GM19324 (cell line): ENCODE measurements at regions not wholly inside any gene's neighbourhood (a gene's known extent, or its start where the extent isn't known, plus 50 kb on each side); places are given as distances from the start of the nearest gene placed in this dataset.

Experiments used
- ATAC-seq: cut with Tn5 transposase; IDR thresholded peaks from one replicate; pipeline ENCODE4 v1.9.1; 2021; ENCODE audit warnings: mild to moderate bottlenecking, moderate library complexity; ENCODE audit not compliant: unreplicated experiment, low FRiP score

DNA sequence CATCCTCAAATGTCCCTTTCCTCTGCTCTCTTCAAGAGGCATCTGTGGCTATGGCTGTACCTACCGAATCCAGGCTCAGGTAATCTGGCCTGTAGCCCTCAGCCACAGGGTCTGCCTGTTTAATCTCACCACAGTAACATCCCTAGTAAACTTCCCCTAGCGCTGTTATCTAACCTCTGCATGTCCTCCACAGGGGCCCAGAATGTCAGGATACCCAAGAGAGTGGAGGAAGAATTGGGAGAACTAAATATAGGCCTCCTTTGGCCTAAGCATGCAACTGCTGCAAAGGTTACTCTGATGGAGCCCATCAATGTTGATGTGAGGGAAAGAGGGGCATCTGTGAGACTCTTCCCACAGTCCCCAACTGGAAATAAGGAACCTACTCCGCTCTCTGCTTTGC lies 63.2 kb upstream of the IFNG-AS1 start:
- no peak for ATAC-seq

DNA sequence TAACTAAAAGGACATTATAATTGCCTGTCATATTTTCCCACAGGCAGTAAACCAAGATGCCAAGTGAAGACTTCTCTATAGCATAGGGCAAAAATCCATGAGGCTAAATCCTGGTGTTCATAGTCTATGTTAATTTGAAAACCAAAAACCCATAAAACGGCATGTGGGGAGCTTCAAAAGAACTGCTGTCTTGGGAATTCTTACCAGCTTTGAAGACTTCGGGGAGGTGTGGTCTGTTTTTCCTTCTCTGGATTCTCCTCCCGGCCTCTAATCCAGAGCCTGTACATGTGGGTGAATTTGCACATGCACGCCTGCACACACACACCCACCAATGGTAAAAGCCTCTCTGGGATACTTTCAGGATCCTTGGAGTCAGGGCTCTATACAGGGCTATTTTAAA lies 61.9 kb upstream of the IFNG-AS1 start:
- no peak for ATAC-seq

DNA sequence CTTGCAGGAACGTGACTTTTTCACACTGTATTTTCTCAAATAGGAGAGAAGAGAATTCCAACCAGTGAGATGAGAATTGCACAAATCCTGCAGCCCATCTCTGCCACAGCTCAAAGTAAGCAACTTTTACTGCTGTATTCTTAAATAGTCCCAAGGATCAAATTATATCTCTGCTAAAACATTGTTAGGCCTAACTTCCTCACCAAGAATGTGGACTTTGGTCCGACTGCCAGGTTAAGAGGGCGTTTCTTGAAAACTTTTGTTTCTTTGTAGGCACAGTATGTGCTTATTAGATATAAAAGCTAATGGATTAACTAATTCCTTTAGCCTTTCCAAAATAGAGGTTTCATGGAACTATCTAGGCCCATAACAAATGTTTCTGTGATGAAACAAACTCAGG lies 61.4 kb upstream of the IFNG-AS1 start:
- no peak for ATAC-seq

DNA sequence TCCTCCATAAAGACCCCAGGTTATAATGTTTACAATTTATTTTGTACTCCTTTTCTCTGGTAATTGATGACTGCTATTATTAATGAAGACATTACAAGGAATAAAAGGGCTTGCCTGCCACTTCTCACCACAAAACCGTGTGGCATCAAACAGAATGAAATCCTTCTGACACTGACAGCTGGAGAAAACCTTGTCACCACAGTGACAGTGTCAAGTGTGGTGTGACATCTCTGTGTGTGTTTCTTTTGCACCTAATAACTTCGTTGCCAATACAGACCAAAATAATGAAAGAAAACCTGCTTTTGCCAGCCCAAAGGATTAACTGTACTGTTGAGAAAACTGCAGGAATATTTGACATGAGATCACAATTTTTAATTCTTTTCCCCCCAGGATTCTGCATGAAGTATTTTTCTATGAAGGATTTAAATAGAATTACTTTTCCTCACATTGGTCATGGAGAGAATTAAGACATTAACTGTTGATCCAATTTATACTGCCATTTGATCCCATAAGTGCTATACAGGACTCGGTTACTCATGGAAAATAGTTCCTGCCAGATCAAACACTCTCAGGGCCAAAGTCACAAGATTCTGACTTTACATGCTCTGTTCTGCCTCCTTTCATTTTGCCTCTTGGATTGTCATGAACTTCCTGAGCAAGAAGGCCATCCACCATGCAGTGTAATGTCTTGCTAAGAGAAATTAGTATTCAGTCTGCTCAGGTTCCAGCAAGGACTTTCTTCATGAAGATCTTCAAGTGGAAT lies 60.4 kb upstream of the IFNG-AS1 start:
- ATAC-seq: no peak

DNA sequence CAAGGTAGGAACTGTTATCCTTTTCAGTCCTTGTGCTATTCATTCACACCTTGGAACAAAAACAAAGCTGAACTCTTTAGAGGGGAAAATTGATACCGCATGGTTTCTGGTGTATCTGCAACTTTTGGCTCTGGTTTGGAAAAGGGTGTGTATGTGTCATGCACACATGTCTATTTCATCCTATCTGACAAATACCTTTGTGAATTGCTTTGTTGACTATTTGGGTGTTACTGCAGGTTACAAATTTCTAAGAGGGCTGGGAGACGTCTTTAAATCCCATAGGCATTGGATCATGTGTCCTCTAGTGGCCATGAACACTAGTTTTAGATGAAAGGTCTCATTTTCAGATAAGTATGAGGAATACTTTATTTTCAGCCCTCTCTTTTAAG lies 59.9 kb upstream of the IFNG-AS1 start:
- no peak for ATAC-seq

DNA sequence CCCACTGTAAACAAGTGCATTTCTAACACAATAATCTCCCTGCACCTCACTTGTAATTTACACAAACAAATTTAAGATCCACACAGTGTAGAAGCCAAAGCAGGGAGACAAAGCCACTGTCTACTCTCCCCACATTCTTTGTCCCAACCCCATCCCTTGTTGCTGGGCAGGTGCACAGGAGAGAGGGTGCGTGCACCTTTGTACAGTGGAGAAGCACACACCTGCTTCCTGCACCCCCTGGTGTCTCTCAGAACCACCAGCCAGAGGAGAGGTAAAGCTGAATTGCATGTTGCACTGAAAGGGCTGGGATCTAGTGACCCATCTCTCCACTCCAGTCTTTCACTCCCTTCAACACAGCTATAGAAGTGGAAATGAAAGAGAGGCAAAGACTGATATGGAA lies 51.4 kb upstream of the IFNG-AS1 start:
- ATAC-seq: no peak
